A549 (cell line): ENCODE measurements at regions not wholly inside any gene's neighbourhood (a gene's known extent, or its start where the extent isn't known, plus 50 kb on each side); places are given as distances from the start of the nearest gene placed in this dataset.

ENCODE experiments used
- ATAC-seq, 2 experiments: fragments of 200-7000 bp in 1 of 2; fragments of >200 bp in 1 of 2; cut with Nextera tagmentation in 1 of 2; cut with Tn5 transposase in 1 of 2; 3 replicates each; pipeline versions ENCODE4 v1.8.0 to v1.9.1; 2018 to 2020; ENCODE audit warnings: mild to moderate bottlenecking in 1 of 2, moderate library complexity in 1 of 2
- CTCF ChIA-PET: fragments of 300-600 bp; sonication (Branson Sonifier 250); formaldehyde crosslinking; extraction: SDS; loops from one replicate; lab custom pipeline; 2021; ENCODE audit warnings: antibody characterized with exemption, inconsistent platforms; lab: Yijun Ruan, JAX
- POLR2A ChIA-PET: fragments of 350-600 bp; formaldehyde crosslinking; extraction: SDS; loops from one replicate; lab custom pipeline; 2021; ENCODE audit warnings: antibody characterized with exemption, inconsistent platforms; lab: Yijun Ruan, JAX
- DNase-seq, 2 experiments: peaks; one replicate each; pipeline versions ENCODE4 v3.0.0 to v3.0.0-alpha.2; 2011 to 2016; ENCODE audit warnings: low read depth in 1 of 2, low spot score in 1 of 2
- FAIRE-seq: peaks from 2 replicates; lab custom pipeline; 2011; peaks lifted over from hg19 to GRCh38; lab: Jason Lieb, UNC
- H3K27ac ChIP-seq, 2 experiments: fragments of >200 bp; sonication (Bioruptor Twin); formaldehyde crosslinking; 3 replicates each; pipeline ENCODE4 v1.5.1; 2016 to 2017
- H3K4me1 ChIP-seq: fragments of >200 bp; sonication (Bioruptor Twin); formaldehyde crosslinking; 3 replicates; pipeline ENCODE4 v1.6.1; 2016
- H3K4me2 ChIP-seq: fragments of >200 bp; sonication (Bioruptor Twin); formaldehyde crosslinking; 3 replicates; pipeline ENCODE4 v1.6.1; 2016
- H3K4me3 ChIP-seq: fragments of >200 bp; sonication (Bioruptor Twin); formaldehyde crosslinking; 3 replicates; pipeline ENCODE4 v1.5.1; 2016
- H3K9me3 ChIP-seq: fragments of >200 bp; sonication (Bioruptor Twin); formaldehyde crosslinking; 3 replicates; pipeline ENCODE4 v1.6.1; 2016
- E2F6 ChIP-seq: IDR thresholded peaks from 2 replicates; pipeline ENCODE4 v1.6.1; 2012; ENCODE audit warnings: low read depth, borderline replicate concordance
- HEYL ChIP-seq: fragments of 250-450 bp; sonication (Bioruptor Pico); IDR thresholded peaks from 2 replicates; pipeline ENCODE4 v1.8.0; 2021; ENCODE audit warnings: mild to moderate bottlenecking, moderate library complexity
- HOXA7 ChIP-seq: fragments of 250-450 bp; sonication (Bioruptor Pico); IDR thresholded peaks from 2 replicates; pipeline ENCODE4 v1.5.0; 2020; ENCODE audit warnings: mild to moderate bottlenecking, moderate library complexity
- JUNB ChIP-seq: fragments of >200 bp; sonication (Bioruptor Twin); formaldehyde crosslinking; IDR thresholded peaks from 2 replicates; pipeline ENCODE4 v1.6.1; 2016
- KDM1A ChIP-seq: fragments of 200-600 bp; sonication (generic); IDR thresholded peaks from 2 replicates; pipeline ENCODE4 v1.6.1; 2016; ENCODE audit warnings: low read depth, mild to moderate bottlenecking
- KDM5A ChIP-seq: fragments of 200-600 bp; sonication (generic); IDR thresholded peaks from 2 replicates; pipeline ENCODE4 v1.6.1; 2016; ENCODE audit warnings: antibody characterized with exemption, mild to moderate bottlenecking
- MAX ChIP-seq: IDR thresholded peaks from 2 replicates; pipeline ENCODE4 v1.6.1; 2012
- MAZ ChIP-seq: fragments of 150-350 bp; IDR thresholded peaks from 2 replicates; pipeline ENCODE4 v1.6.1; 2014; ENCODE audit warnings: antibody characterized with exemption, low read depth, low read length, borderline replicate concordance
- MYC ChIP-seq: IDR thresholded peaks from 2 replicates; pipeline ENCODE4 v1.6.1; 2012; ENCODE audit warnings: mild to moderate bottlenecking, inconsistent platforms, low read length, improper control_type of control experiment, borderline replicate concordance
- NFE2L2 ChIP-seq: fragments of 150-350 bp; conservative IDR thresholded peaks from 2 replicates; pipeline ENCODE4 v1.6.1; 2014; ENCODE audit warnings: low read length
- SMC3 ChIP-seq: fragments of >200 bp; sonication (Bioruptor Twin); formaldehyde crosslinking; IDR thresholded peaks from 3 replicates; pipeline ENCODE4 v1.6.1; 2018; ENCODE audit warnings: inconsistent platforms
- TFCP2L1 ChIP-seq: fragments of 250-450 bp; sonication (Bioruptor Pico); IDR thresholded peaks from 2 replicates; pipeline ENCODE4 v1.5.0; 2021; ENCODE audit warnings: mild to moderate bottlenecking
- TP53 ChIP-seq: fragments of 250-450 bp; sonication (Bioruptor Pico); IDR thresholded peaks from 2 replicates; pipeline ENCODE4 v1.5.0; 2021; ENCODE audit warnings: mild to moderate bottlenecking, moderate library complexity
- ZC3H11A ChIP-seq: fragments of 450-650 bp; IDR thresholded peaks from 2 replicates; pipeline ENCODE4 v1.6.1; 2014; ENCODE audit warnings: antibody characterized with exemption, mild to moderate bottlenecking
- WGBS: methylation state at CpG from one replicate; pipeline ENCODE4 v1.1.6; 2017; ENCODE audit errors: missing lambda C conversion rate; 5-methylcytosine and 5-hydroxymethylcytosine counted together
- TF ChIP-seq, protein P1 (sequence below): fragments of >200 bp; sonication (Bioruptor Twin); formaldehyde crosslinking; IDR thresholded peaks from 2 replicates; pipeline ENCODE4 v1.6.1; 2016
- TF ChIP-seq, protein P2 (sequence below): fragments of 200-600 bp; sonication (generic); IDR thresholded peaks from 2 replicates; pipeline ENCODE4 v1.6.1; 2016; ENCODE audit warnings: antibody characterized with exemption, mild to moderate bottlenecking, moderate library complexity
- TF ChIP-seq, protein P3 (sequence below): fragments of >200 bp; sonication (Bioruptor Twin); formaldehyde crosslinking; IDR thresholded peaks from 3 replicates; pipeline ENCODE4 v1.6.1; 2016

DNA sequence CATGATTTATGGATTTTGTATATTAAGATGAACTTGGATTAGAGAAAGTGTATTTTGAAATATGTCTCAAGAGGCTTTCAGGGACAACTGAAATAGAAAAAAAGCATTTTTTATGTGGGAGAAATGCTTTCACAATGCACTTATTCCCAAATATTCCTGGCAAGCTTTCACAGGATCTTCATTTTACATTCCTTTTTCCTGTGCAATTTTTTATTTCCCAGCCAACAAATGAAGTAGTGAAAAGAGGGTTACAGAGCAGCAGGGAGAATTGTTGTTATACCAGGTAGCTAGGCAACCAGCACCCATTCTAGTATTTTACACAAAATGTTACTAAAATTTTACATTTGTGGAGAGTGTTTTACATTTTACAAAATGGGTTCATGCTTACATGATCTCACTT lies 167.0 kb upstream of the RPRM start:
- ChIA-PET CTCF (no interaction called here), POLR2A (no interaction called here)
- FAIRE-seq (no peak), ATAC-seq (no peak), DNase-seq (no peak)
- TF ChIP-seq, protein P1, sequence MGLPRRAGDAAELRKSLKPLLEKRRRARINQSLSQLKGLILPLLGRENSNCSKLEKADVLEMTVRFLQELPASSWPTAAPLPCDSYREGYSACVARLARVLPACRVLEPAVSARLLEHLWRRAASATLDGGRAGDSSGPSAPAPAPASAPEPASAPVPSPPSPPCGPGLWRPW, result no peak
- TF ChIP-seq JUNB (no peak), E2F6 (no peak), HOXA7 (CRISPR knock-in tag) (no peak), TP53 (CRISPR knock-in tag) (no peak)
- Histone ChIP-seq H3K27ac (no peak overlapping the region), H3K4me1 (no peaks in the 10 kb centered on the region), H3K9me3 (no peaks in the 10 kb centered on the region), H3K4me3 (no peak overlapping the region), H3K4me2 (no peak overlapping the region)

DNA sequence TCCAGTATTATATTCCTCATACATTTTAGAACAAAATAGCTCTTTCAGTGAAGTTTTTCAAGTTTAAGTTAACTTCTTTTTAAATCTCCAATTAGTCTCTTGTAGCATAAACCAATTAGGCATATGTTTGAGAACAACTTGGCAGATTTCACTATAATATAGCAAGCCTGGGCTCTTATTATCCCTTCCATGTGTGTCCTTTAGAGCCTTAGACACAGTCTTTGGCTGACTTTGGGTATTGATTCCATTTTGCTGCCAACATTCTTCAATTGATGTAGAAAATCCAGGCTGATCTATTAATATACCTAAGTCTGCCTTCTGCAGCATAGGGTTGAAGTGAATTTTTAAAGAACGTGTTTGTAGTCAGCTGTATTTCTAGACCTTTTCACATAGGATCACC lies 179.1 kb upstream of the RPRM start:
- H3K4me1 ChIP-seq, result no peaks in the 10 kb centered on the region
- no peaks in the 10 kb centered on the region for H3K9me3 ChIP-seq
- no peak for TF ChIP-seq MAZ
- TF ChIP-seq E2F6, result no peak
- no peak for TF ChIP-seq NFE2L2
- TF ChIP-seq, protein P2, sequence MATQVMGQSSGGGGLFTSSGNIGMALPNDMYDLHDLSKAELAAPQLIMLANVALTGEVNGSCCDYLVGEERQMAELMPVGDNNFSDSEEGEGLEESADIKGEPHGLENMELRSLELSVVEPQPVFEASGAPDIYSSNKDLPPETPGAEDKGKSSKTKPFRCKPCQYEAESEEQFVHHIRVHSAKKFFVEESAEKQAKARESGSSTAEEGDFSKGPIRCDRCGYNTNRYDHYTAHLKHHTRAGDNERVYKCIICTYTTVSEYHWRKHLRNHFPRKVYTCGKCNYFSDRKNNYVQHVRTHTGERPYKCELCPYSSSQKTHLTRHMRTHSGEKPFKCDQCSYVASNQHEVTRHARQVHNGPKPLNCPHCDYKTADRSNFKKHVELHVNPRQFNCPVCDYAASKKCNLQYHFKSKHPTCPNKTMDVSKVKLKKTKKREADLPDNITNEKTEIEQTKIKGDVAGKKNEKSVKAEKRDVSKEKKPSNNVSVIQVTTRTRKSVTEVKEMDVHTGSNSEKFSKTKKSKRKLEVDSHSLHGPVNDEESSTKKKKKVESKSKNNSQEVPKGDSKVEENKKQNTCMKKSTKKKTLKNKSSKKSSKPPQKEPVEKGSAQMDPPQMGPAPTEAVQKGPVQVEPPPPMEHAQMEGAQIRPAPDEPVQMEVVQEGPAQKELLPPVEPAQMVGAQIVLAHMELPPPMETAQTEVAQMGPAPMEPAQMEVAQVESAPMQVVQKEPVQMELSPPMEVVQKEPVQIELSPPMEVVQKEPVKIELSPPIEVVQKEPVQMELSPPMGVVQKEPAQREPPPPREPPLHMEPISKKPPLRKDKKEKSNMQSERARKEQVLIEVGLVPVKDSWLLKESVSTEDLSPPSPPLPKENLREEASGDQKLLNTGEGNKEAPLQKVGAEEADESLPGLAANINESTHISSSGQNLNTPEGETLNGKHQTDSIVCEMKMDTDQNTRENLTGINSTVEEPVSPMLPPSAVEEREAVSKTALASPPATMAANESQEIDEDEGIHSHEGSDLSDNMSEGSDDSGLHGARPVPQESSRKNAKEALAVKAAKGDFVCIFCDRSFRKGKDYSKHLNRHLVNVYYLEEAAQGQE, result no peak
- TF ChIP-seq, all 56 proteins: peak for 0
- no peak for ATAC-seq
- no peak overlapping the region for H3K27ac ChIP-seq
- DNase-seq, result no peak
- WGBS, result 6% methylated on average over 1 of the region's 1 CpG
- FAIRE-seq, result no peak
- ChIA-PET POLR2A (no interaction called here), CTCF (no interaction called here)
- H3K4me2 ChIP-seq, result no peak overlapping the region
- no peak overlapping the region for H3K4me3 ChIP-seq

- H3K4me3 ChIP-seq, result no peak overlapping the region
- WGBS, result 47% methylated on average over 3 of the region's 3 CpGs
- POLR2A ChIA-PET, result no interaction called here
- DNase-seq, result no peak
- TF ChIP-seq TFCP2L1 (CRISPR knock-in tag) (no peak), KDM5A (no peak), SMC3 (no peak), MYC (no peak), ZC3H11A (no peak), KDM1A (no peak), HEYL (CRISPR knock-in tag) (no peak), MAX (no peak), NFE2L2 (no peak)
- TF ChIP-seq, protein P3, sequence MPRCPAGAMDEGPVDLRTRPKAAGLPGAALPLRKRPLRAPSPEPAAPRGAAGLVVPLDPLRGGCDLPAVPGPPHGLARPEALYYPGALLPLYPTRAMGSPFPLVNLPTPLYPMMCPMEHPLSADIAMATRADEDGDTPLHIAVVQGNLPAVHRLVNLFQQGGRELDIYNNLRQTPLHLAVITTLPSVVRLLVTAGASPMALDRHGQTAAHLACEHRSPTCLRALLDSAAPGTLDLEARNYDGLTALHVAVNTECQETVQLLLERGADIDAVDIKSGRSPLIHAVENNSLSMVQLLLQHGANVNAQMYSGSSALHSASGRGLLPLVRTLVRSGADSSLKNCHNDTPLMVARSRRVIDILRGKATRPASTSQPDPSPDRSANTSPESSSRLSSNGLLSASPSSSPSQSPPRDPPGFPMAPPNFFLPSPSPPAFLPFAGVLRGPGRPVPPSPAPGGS, result no peak
- TF ChIP-seq, all 56 proteins: peak for 0
- Histone ChIP-seq H3K27ac (no peak overlapping the region), H3K4me1 (no peaks in the 10 kb centered on the region), H3K9me3 (no peaks in the 10 kb centered on the region), H3K4me2 (no peak overlapping the region)
- FAIRE-seq (no peak), ATAC-seq (no peak)
- CTCF ChIA-PET, result no interaction called here
These were observed 183.2 kb upstream of the RPRM start for GRCh38 chr2:153661801-153662200.
